ENCODE measurements at regions not wholly inside any gene's neighbourhood (a gene's known extent, or its start where the extent isn't known, plus 50 kb on each side); places are given as distances from the start of the nearest gene placed in this dataset.

DNA sequence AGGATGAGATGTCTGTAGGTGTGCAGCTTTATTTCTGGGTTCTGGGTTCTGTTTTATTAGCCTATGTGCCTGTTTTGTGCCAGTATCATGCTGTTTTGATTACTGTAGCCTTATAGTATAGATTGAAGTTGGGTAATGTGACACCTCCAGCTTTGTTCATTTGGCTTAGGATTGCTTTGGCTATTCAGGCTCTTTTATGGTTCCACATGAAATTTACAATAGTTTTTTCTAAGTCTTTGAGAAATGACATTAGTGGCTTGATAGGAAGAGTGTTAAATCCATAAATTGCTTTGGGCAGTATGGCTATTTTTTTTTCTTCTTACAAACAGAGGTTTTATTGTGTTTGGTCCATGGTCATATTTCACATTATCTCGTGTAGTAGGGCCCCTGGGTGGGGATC, 285.8 kb upstream of the GADL1 start:
- no peak overlapping the region for H3K4me3 Mint-ChIP-seq
- peaks cover 3% of the 10 kb centered on the region for H3K4me1 Mint-ChIP-seq
- no peak for DNase-seq
- ChIA-PET CTCF (no interaction called here), POLR2A (no interaction called here)
- H3K36me3 Mint-ChIP-seq (ENCODE audit: low read depth), result peaks cover 3% of the 10 kb centered on the region
- H3K9me3 Mint-ChIP-seq, result peaks cover 3% of the 10 kb centered on the region
- H3K27me3 Mint-ChIP-seq, result no peaks in the 10 kb centered on the region
- no peak overlapping the region for H3K27ac Mint-ChIP-seq

DNA sequence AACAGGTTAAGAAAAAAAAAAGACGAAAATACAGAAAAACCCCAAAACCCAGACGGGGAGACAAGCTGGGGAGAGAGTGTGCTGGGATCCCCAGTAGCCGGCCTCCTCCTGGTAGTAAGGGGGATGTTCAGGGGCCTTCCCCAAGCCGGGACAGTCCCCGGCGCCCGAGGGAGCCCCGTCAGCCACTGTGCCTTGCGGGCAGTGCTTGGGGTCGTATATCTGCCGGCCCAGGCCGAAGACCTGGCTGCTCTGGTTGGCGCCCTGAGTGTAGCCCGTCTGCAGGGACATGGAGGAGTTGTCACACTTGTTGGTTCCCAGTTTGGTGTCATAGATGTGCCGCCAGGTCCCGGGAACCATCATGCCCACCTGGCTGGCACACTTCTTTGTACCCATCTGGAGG, 287.2 kb upstream of the GADL1 start:
- Mint-ChIP-seq H3K27ac (no peak overlapping the region), H3K36me3 (ENCODE audit: low read depth) (peaks cover 3% of the 10 kb centered on the region), H3K9me3 (peaks cover 3% of the 10 kb centered on the region), H3K4me3 (no peak overlapping the region), H3K27me3 (no peaks in the 10 kb centered on the region), H3K4me1 (peaks cover 3% of the 10 kb centered on the region)
- no peak for DNase-seq
- ChIA-PET POLR2A (no interaction called here), CTCF (no interaction called here)

GRCh38 chr3:31182661-31183060, 288.2 kb upstream of the GADL1 start:
- peaks cover 3% of the 10 kb centered on the region for H3K9me3 Mint-ChIP-seq
- peaks cover 3% of the 10 kb centered on the region for H3K4me1 Mint-ChIP-seq
- DNase-seq, result no peak
- CTCF ChIA-PET, result no interaction called here
- no peak overlapping the region for H3K27ac Mint-ChIP-seq
- no peaks in the 10 kb centered on the region for H3K27me3 Mint-ChIP-seq
- POLR2A ChIA-PET, result no interaction called here
- no peak overlapping the region for H3K4me3 Mint-ChIP-seq
- peaks cover 3% of the 10 kb centered on the region for H3K36me3 Mint-ChIP-seq (ENCODE audit: low read depth)

GRCh38 chr3:31184261-31185061, 290.0 kb upstream of the GADL1 start:
- no peaks in the 10 kb centered on the region for H3K27me3 Mint-ChIP-seq
- no peak overlapping the region for H3K4me3 Mint-ChIP-seq
- peaks cover 3% of the 10 kb centered on the region for H3K9me3 Mint-ChIP-seq
- H3K4me1 Mint-ChIP-seq, result no peaks in the 10 kb centered on the region
- no peak for DNase-seq
- POLR2A ChIA-PET, result no interaction called here
- H3K36me3 Mint-ChIP-seq (ENCODE audit: low read depth), result peaks cover 3% of the 10 kb centered on the region
- no peak overlapping the region for H3K27ac Mint-ChIP-seq
- CTCF ChIA-PET, result interaction anchor here (1.0 kb wide), 1 partner anchor 11 kb away, joined by 3 read pairs; no protein-coding TSS in a partner anchor

GRCh38 chr3:31185062-31185357, 290.5 kb upstream of the GADL1 start:
- ChIA-PET POLR2A (no interaction called here), CTCF (no interaction called here)
- Mint-ChIP-seq H3K4me3 (no peak overlapping the region), H3K4me1 (no peaks in the 10 kb centered on the region), H3K27me3 (no peaks in the 10 kb centered on the region), H3K9me3 (peaks cover 2% of the 10 kb centered on the region), H3K36me3 (ENCODE audit: low read depth) (no peaks in the 10 kb centered on the region), H3K27ac (no peak overlapping the region)
- no peak for DNase-seq

GRCh38 chr3:31186041-31186440, 291.6 kb upstream of the GADL1 start:
- ChIA-PET CTCF (no interaction called here), POLR2A (no interaction called here)
- no peaks in the 10 kb centered on the region for H3K4me1 Mint-ChIP-seq
- DNase-seq, result no peak
- no peak overlapping the region for H3K27ac Mint-ChIP-seq
- H3K9me3 Mint-ChIP-seq, result peaks cover 2% of the 10 kb centered on the region
- H3K4me3 Mint-ChIP-seq, result no peak overlapping the region
- no peaks in the 10 kb centered on the region for H3K27me3 Mint-ChIP-seq
- no peaks in the 10 kb centered on the region for H3K36me3 Mint-ChIP-seq (ENCODE audit: low read depth)

DNA sequence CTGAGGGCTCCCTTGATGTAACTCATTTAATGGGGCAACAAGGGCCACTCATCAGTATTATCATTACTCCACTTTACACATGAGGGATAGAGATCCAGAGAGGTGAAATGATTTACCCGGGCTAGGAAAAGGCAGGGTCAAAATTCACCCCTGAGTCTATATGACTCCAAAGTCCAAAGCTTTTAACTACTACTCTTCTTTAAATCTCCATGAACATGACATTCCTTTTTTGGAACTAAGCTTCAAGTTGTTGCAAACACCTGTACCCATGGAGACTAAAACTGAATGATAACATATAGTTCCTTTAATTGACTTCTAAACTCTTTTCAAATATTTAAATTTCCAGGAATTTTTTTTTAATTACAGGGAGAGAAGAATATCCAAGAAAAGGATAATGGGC, 292.9 kb upstream of the GADL1 start:
- Mint-ChIP-seq H3K36me3 (ENCODE audit: low read depth) (no peaks in the 10 kb centered on the region), H3K27me3 (no peaks in the 10 kb centered on the region), H3K4me3 (no peak overlapping the region), H3K4me1 (no peaks in the 10 kb centered on the region), H3K27ac (no peak overlapping the region), H3K9me3 (peaks cover 3% of the 10 kb centered on the region)
- DNase-seq, result no peak
- CTCF ChIA-PET, result no interaction called here
- POLR2A ChIA-PET, result no interaction called here

DNA sequence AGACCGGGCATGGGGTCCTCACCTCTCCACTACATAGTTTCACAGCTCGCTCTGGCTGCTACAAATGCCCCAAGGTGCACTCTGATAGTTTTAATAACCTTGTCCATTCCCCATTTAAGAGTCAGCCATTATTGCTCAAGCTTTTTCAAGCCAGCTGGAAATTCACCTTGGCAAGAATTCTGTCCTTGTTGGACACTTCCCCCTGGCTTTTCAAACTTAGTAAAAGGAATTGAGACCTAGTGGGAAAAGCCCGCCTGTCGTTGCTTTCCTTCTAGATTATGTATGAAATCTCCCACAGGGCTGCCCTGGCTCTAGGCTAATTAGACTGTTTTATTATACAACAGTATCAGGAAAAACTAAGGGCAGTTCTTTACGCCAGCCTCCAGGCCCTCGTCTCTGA, 293.7 kb upstream of the GADL1 start:
- Mint-ChIP-seq H3K27ac (no peak overlapping the region), H3K27me3 (no peaks in the 10 kb centered on the region), H3K9me3 (peaks cover 5% of the 10 kb centered on the region), H3K4me3 (no peak overlapping the region), H3K36me3 (ENCODE audit: low read depth) (peaks cover 2% of the 10 kb centered on the region), H3K4me1 (peaks cover 1% of the 10 kb centered on the region)
- POLR2A ChIA-PET, result no interaction called here
- no peak for DNase-seq
- CTCF ChIA-PET, result no interaction called here

- Mint-ChIP-seq H3K27me3 (no peaks in the 10 kb centered on the region), H3K36me3 (ENCODE audit: low read depth) (peaks cover 5% of the 10 kb centered on the region), H3K4me3 (no peak overlapping the region), H3K9me3 (peaks cover 9% of the 10 kb centered on the region), H3K4me1 (peaks cover 6% of the 10 kb centered on the region), H3K27ac (no peak overlapping the region)
- DNase-seq, result no peak
- CTCF ChIA-PET, result no interaction called here
- POLR2A ChIA-PET, result no interaction called here
Measured at GRCh38 chr3:31189330-31189729, 294.9 kb upstream of the GADL1 start.

GRCh38 chr3:31189971-31190370, 295.5 kb upstream of the GADL1 start:
- Mint-ChIP-seq H3K4me1 (peaks cover 6% of the 10 kb centered on the region), H3K27me3 (no peaks in the 10 kb centered on the region), H3K36me3 (ENCODE audit: low read depth) (peaks cover 5% of the 10 kb centered on the region), H3K27ac (no peak overlapping the region), H3K9me3 (peaks cover 9% of the 10 kb centered on the region), H3K4me3 (no peak overlapping the region)
- no peak for DNase-seq
- CTCF ChIA-PET, result interaction anchor here (0.6 kb wide), 1 partner anchor 52 kb away, joined by 3 read pairs; no protein-coding TSS in a partner anchor
- POLR2A ChIA-PET, result no interaction called here

GRCh38 chr3:31191354-31191753, 296.9 kb upstream of the GADL1 start:
- no peak for DNase-seq
- Mint-ChIP-seq H3K36me3 (ENCODE audit: low read depth) (peaks cover 7% of the 10 kb centered on the region), H3K4me3 (no peak overlapping the region), H3K27ac (no peak overlapping the region), H3K9me3 (peaks cover 11% of the 10 kb centered on the region), H3K27me3 (no peaks in the 10 kb centered on the region), H3K4me1 (peaks cover 6% of the 10 kb centered on the region)
- POLR2A ChIA-PET, result no interaction called here
- CTCF ChIA-PET, result no interaction called here

DNA sequence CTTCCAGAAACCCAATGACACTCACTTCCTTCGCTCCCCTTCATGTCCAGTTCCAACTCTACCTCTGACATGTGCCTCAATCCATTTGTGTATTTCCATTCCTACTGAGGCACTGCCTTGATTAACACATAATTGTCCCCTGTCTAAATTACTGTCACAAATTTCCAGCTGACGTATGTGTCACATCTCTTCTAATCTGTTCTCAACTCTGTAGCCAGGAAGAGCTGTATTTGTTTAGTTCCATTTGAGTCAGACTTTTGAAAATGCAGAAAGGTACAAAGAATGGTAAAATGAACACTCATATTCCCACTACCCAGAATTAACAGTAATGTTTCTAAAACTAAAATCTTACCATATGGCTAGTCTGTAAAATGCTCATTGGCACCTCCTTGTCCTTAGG, 299.0 kb upstream of the GADL1 start:
- Mint-ChIP-seq H3K27me3 (no peaks in the 10 kb centered on the region), H3K9me3 (peaks cover 11% of the 10 kb centered on the region), H3K4me1 (peaks cover 6% of the 10 kb centered on the region), H3K36me3 (ENCODE audit: low read depth) (peaks cover 7% of the 10 kb centered on the region), H3K27ac (no peak overlapping the region), H3K4me3 (no peak overlapping the region)
- ChIA-PET CTCF (no interaction called here), POLR2A (no interaction called here)
- no peak for DNase-seq

DNA sequence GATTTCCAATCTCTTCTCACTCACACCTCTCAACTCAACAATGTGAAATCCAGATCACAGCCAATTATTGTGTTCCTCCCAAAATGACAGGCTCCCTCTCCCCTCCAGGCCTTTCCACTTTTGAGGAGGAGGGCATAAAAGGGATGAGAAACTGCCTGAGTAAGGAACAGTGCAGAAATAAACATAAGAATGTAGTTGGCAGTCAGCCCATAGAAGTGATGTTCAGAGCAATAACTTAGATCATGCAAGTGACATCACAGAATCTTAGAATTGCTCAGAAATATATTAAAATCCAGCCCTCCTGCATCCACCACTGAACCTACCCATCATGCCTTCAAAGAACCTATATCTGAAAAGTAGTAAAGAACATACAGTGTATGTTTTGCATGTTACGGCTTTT, 299.4 kb upstream of the GADL1 start:
- no peaks in the 10 kb centered on the region for H3K27me3 Mint-ChIP-seq
- peaks cover 11% of the 10 kb centered on the region for H3K9me3 Mint-ChIP-seq
- H3K36me3 Mint-ChIP-seq (ENCODE audit: low read depth), result peaks cover 7% of the 10 kb centered on the region
- POLR2A ChIA-PET, result no interaction called here
- peaks cover 6% of the 10 kb centered on the region for H3K4me1 Mint-ChIP-seq
- H3K27ac Mint-ChIP-seq, result no peak overlapping the region
- H3K4me3 Mint-ChIP-seq, result no peak overlapping the region
- CTCF ChIA-PET, result no interaction called here
- no peak for DNase-seq

GRCh38 chr3:31196261-31196660, 301.8 kb upstream of the GADL1 start:
- POLR2A ChIA-PET, result no interaction called here
- Mint-ChIP-seq H3K27me3 (no peaks in the 10 kb centered on the region), H3K4me3 (no peak overlapping the region), H3K27ac (no peak overlapping the region), H3K9me3 (peaks cover 18% of the 10 kb centered on the region), H3K36me3 (ENCODE audit: low read depth) (peaks cover 7% of the 10 kb centered on the region), H3K4me1 (peaks cover 6% of the 10 kb centered on the region)
- CTCF ChIA-PET, result interaction anchor here (0.6 kb wide), 1 partner anchor 796 kb away, joined by 3 read pairs; no protein-coding TSS in a partner anchor
- no peak for DNase-seq

Data from activated CD4-positive, alpha-beta memory T cell treated with anti-CD3 and anti-CD28 coated beads, Interleukin-2, amount 10 ng/mL, durations not matched to agents 7 days and 5 days (primary cell).